Central memory CD8-positive, alpha-beta T cell (primary cell): ENCODE measurements at regions not wholly inside any gene's neighbourhood (a gene's known extent, or its start where the extent isn't known, plus 50 kb on each side); places are given as distances from the start of the nearest gene placed in this dataset.
"Not testable (repeated sequence)": the region's sequence is repeated elsewhere in the genome, so short reads cannot be mapped to it uniquely, and the experiment has no call there.

Experiments
- ATAC-seq: fragments of 150-1000 bp; cut with Tn5 transposase; replicated peaks from 2 replicates; pipeline ENCODE4 v1.10.0; 2022; ENCODE audit warnings: mild to moderate bottlenecking, moderate FRiP score, moderate number of reproducible peaks; ENCODE audit not compliant: poor library complexity, severe bottlenecking; ENCODE audit errors: extremely low read depth
- DNase-seq, 2 donors: peaks; one replicate each; pipeline ENCODE4 v3.0.0; 2021; ENCODE audit warnings: low spot score in 2 of 2
- H3K27ac Mint-ChIP-seq: one replicate; pipeline ENCODE4 v1.8.0; 2022; ENCODE audit warnings: low read depth, mild to moderate bottlenecking, moderate library complexity, mixed read lengths
- H3K27me3 Mint-ChIP-seq: one replicate; pipeline ENCODE4 v1.8.0; 2022; ENCODE audit warnings: mixed read lengths
- H3K36me3 Mint-ChIP-seq: one replicate; pipeline ENCODE4 v1.8.0; 2022; ENCODE audit warnings: mild to moderate bottlenecking, moderate library complexity, mixed read lengths; ENCODE audit not compliant: insufficient read depth
- H3K4me1 Mint-ChIP-seq: one replicate; pipeline ENCODE4 v1.8.0; 2022; ENCODE audit warnings: mixed read lengths
- H3K4me3 Mint-ChIP-seq: one replicate; pipeline ENCODE4 v1.8.0; 2022; ENCODE audit warnings: mild to moderate bottlenecking, moderate library complexity, mixed read lengths
- H3K9me3 Mint-ChIP-seq: one replicate; pipeline ENCODE4 v1.8.0; 2022; ENCODE audit warnings: mixed read lengths

GRCh38 chr2:210730672-210731071 is 174.3 kb downstream of the CPS1 start:
- no peak overlapping the region for H3K4me3 Mint-ChIP-seq
- H3K36me3 Mint-ChIP-seq: no peaks in the 10 kb centered on the region
- H3K27ac Mint-ChIP-seq: no peak overlapping the region
- no peaks in the 10 kb centered on the region for H3K27me3 Mint-ChIP-seq
- DNase-seq: no peak
- no peaks in the 10 kb centered on the region for H3K9me3 Mint-ChIP-seq
- ATAC-seq: no peak
- no peaks in the 10 kb centered on the region for H3K4me1 Mint-ChIP-seq

GRCh38 chr2:210746826-210747225 is 190.4 kb downstream of the CPS1 start:
- not testable (repeated sequence) for H3K9me3 Mint-ChIP-seq, DNase-seq, H3K4me1 Mint-ChIP-seq, H3K4me3 Mint-ChIP-seq, ATAC-seq, H3K27me3 Mint-ChIP-seq, H3K36me3 Mint-ChIP-seq, H3K27ac Mint-ChIP-seq

- ATAC-seq (no peak), DNase-seq (no peak)
- no peaks in the 10 kb centered on the region for H3K4me1 Mint-ChIP-seq
- H3K36me3 Mint-ChIP-seq: no peaks in the 10 kb centered on the region
- no peak overlapping the region for H3K4me3 Mint-ChIP-seq
- H3K9me3 Mint-ChIP-seq: no peaks in the 10 kb centered on the region
- no peaks in the 10 kb centered on the region for H3K27me3 Mint-ChIP-seq
- H3K27ac Mint-ChIP-seq: no peak overlapping the region
These were observed 196.1 kb downstream of the CPS1 start for GRCh38 chr2:210752532-210752931.

- Mint-ChIP-seq H3K27me3 (no peaks in the 10 kb centered on the region), H3K9me3 (no peaks in the 10 kb centered on the region), H3K4me3 (no peak overlapping the region), H3K4me1 (no peaks in the 10 kb centered on the region), H3K36me3 (no peaks in the 10 kb centered on the region), H3K27ac (no peak overlapping the region)
- ATAC-seq (no peak), DNase-seq (no peak)
These were observed 197.0 kb downstream of the CPS1 start for GRCh38 chr2:210753386-210753785.

- Mint-ChIP-seq H3K27ac (no peak overlapping the region), H3K4me1 (no peaks in the 10 kb centered on the region), H3K9me3 (no peaks in the 10 kb centered on the region), H3K36me3 (no peaks in the 10 kb centered on the region), H3K27me3 (no peaks in the 10 kb centered on the region), H3K4me3 (no peak overlapping the region)
- ATAC-seq (no peak), DNase-seq (no peak)
These were observed 200.5 kb downstream of the CPS1 start for GRCh38 chr2:210756855-210757254.

- Mint-ChIP-seq H3K9me3 (peaks cover 6% of the 10 kb centered on the region), H3K36me3 (no peaks in the 10 kb centered on the region), H3K4me3 (no peak overlapping the region), H3K4me1 (no peaks in the 10 kb centered on the region), H3K27me3 (no peaks in the 10 kb centered on the region), H3K27ac (no peak overlapping the region)
- ATAC-seq: no peak
- no peak for DNase-seq
These were observed 206.5 kb downstream of the CPS1 start for GRCh38 chr2:210762604-210763588.

GRCh38 chr2:210768329-210768910 is 212.0 kb downstream of the CPS1 start:
- Mint-ChIP-seq H3K27ac (no peak overlapping the region), H3K36me3 (no peaks in the 10 kb centered on the region), H3K4me1 (no peaks in the 10 kb centered on the region), H3K4me3 (no peak overlapping the region), H3K9me3 (peaks cover 18% of the 10 kb centered on the region), H3K27me3 (no peaks in the 10 kb centered on the region)
- no peak for ATAC-seq
- DNase-seq: no peak

GRCh38 chr2:210776756-210777155 is 220.4 kb downstream of the CPS1 start:
- Mint-ChIP-seq H3K27ac (no peak overlapping the region), H3K4me3 (no peak overlapping the region), H3K36me3 (no peaks in the 10 kb centered on the region), H3K4me1 (no peaks in the 10 kb centered on the region), H3K27me3 (no peaks in the 10 kb centered on the region), H3K9me3 (peaks cover 21% of the 10 kb centered on the region)
- ATAC-seq (no peak), DNase-seq (no peak)

- Mint-ChIP-seq H3K36me3 (no peaks in the 10 kb centered on the region), H3K27ac (no peak overlapping the region), H3K4me1 (no peaks in the 10 kb centered on the region), H3K9me3 (peaks cover 10% of the 10 kb centered on the region), H3K27me3 (no peaks in the 10 kb centered on the region), H3K4me3 (no peak overlapping the region)
- no peak for ATAC-seq
- no peak for DNase-seq
These were observed 225.8 kb downstream of the CPS1 start for GRCh38 chr2:210782222-210782621.

GRCh38 chr2:210787831-210788230 is 231.4 kb downstream of the CPS1 start:
- H3K4me1 Mint-ChIP-seq: not testable (repeated sequence)

GRCh38 chr2:210792000-210792399 is 235.6 kb downstream of the CPS1 start:
- ATAC-seq: no peak
- Mint-ChIP-seq H3K4me1 (no peaks in the 10 kb centered on the region), H3K36me3 (no peaks in the 10 kb centered on the region), H3K4me3 (no peak overlapping the region), H3K27me3 (no peaks in the 10 kb centered on the region), H3K9me3 (peaks cover 6% of the 10 kb centered on the region), H3K27ac (no peak overlapping the region)
- DNase-seq: no peak

More at GRCh38 chr2:210787831-210788230, 231.4 kb downstream of the CPS1 start:
- not testable (repeated sequence) for H3K4me3 Mint-ChIP-seq, H3K9me3 Mint-ChIP-seq, H3K36me3 Mint-ChIP-seq, DNase-seq, H3K27ac Mint-ChIP-seq, ATAC-seq, H3K27me3 Mint-ChIP-seq

- Mint-ChIP-seq H3K9me3 (peaks cover 15% of the 10 kb centered on the region), H3K4me1 (no peaks in the 10 kb centered on the region)
- no peak for DNase-seq
These were observed 239.1 kb downstream of the CPS1 start for GRCh38 chr2:210795506-210795905.

GRCh38 chr2:210798180-210798579 is 241.8 kb downstream of the CPS1 start:
- H3K27me3 Mint-ChIP-seq: no peaks in the 10 kb centered on the region
- no peak overlapping the region for H3K27ac Mint-ChIP-seq
- no peaks in the 10 kb centered on the region for H3K36me3 Mint-ChIP-seq
- DNase-seq: no peak
- H3K9me3 Mint-ChIP-seq: peaks cover 12% of the 10 kb centered on the region
- no peak overlapping the region for H3K4me3 Mint-ChIP-seq
- no peak for ATAC-seq
- no peaks in the 10 kb centered on the region for H3K4me1 Mint-ChIP-seq

More at GRCh38 chr2:210795506-210795905, 239.1 kb downstream of the CPS1 start:
- ATAC-seq: no peak
- H3K27me3 Mint-ChIP-seq: no peaks in the 10 kb centered on the region
- H3K4me3 Mint-ChIP-seq: no peak overlapping the region
- no peak overlapping the region for H3K27ac Mint-ChIP-seq
- no peaks in the 10 kb centered on the region for H3K36me3 Mint-ChIP-seq
